ENCODE measurements at regions not wholly inside any gene's neighbourhood (a gene's known extent, or its start where the extent isn't known, plus 50 kb on each side); places are given as distances from the start of the nearest gene placed in this dataset.

- no peak for TF ChIP-seq CTCF (IDR thresholded peaks at IDR 0.05; ENCODE audit: extremely low read depth in 1 of 2, insufficient read depth in 1 of 2, low read depth in 1 of 2, low read length in 2 of 2)
- TF ChIP-seq POLR2A (IDR thresholded peaks at IDR 0.05; ENCODE audit: low read depth, low read length): no peak
- no peak for TF ChIP-seq GATA2 (IDR thresholded peaks at IDR 0.05; ENCODE audit: insufficient read depth, insufficient read length, low read depth, low read length)
- TF ChIP-seq EZH2 (IDR thresholded peaks at IDR 0.05; ENCODE audit: borderline replicate concordance, low read depth, low read length, severe bottlenecking): no peak
- no peak for TF ChIP-seq POLR2AphosphoS5 (IDR thresholded peaks at IDR 0.05; ENCODE audit: insufficient read depth, low read depth, low read length)
Measured at GRCh38 chr7:13749636-13750035, 239.8 kb downstream of the ETV1 start.

Data from endothelial cell of umbilical vein (primary cell).